DND-41 (cell line): ENCODE measurements at regions not wholly inside any gene's neighbourhood (a gene's known extent, or its start where the extent isn't known, plus 50 kb on each side); places are given as distances from the start of the nearest gene placed in this dataset.

Experiments
- EZH2 ChIP-seq: IDR thresholded peaks from 3 replicates; pipeline ENCODE4 v1.6.1; 2012; ENCODE audit warnings: borderline replicate concordance, low read depth, mild to moderate bottlenecking, moderate library complexity, low read length, inconsistent platforms; ENCODE audit not compliant: severe bottlenecking
- TF ChIP-seq, protein P1 (sequence below): IDR thresholded peaks from 2 replicates; pipeline ENCODE4 v1.5.1; 2012; ENCODE audit warnings: borderline replicate concordance, low read length, moderate library complexity, mild to moderate bottlenecking; ENCODE audit not compliant: poor library complexity, severe bottlenecking; ENCODE audit errors: extremely low read depth

DNA sequence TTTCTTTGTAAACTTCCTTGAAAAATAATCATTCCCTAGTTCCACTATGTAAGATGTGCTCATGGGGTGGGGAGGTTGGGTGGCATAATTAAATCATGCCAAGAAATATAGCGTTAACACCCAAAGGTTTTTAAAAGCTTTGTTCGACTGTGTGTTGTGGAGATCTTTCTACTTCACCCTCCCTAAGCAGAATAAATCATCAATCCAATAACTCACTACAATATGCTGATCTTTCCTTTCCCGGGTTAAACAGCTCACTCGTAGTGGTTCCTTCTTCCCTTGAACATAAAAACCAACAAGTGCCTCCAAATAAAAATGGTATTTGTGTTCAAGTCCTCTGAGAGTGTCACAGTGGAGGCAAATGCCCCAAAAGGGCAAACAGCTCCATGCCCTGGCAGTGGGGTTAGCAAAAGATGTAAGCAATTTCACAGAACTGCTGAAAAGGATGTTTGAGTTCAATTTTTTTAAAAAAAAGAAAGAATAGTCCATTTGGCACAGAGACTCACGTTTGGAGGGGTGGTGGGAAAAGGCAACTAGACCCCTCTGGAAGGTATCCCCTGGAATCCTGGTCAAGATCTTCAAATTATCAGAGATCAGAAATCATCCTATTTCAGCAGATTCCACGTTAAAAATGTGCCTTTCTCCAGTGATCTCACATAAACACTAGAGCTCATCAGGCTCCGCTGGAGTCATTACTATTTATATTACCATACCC, 99.1 kb downstream of the TFAP2A start:
- TF ChIP-seq, protein P1, sequence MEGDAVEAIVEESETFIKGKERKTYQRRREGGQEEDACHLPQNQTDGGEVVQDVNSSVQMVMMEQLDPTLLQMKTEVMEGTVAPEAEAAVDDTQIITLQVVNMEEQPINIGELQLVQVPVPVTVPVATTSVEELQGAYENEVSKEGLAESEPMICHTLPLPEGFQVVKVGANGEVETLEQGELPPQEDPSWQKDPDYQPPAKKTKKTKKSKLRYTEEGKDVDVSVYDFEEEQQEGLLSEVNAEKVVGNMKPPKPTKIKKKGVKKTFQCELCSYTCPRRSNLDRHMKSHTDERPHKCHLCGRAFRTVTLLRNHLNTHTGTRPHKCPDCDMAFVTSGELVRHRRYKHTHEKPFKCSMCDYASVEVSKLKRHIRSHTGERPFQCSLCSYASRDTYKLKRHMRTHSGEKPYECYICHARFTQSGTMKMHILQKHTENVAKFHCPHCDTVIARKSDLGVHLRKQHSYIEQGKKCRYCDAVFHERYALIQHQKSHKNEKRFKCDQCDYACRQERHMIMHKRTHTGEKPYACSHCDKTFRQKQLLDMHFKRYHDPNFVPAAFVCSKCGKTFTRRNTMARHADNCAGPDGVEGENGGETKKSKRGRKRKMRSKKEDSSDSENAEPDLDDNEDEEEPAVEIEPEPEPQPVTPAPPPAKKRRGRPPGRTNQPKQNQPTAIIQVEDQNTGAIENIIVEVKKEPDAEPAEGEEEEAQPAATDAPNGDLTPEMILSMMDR: no peak
- no peak for TF ChIP-seq EZH2
